ENCODE measurements at regions not wholly inside any gene's neighbourhood (a gene's known extent, or its start where the extent isn't known, plus 50 kb on each side); places are given as distances from the start of the nearest gene placed in this dataset.

- no peak for TF ChIP-seq EZH2 (IDR thresholded peaks at IDR 0.05; ENCODE audit: insufficient read depth, poor library complexity, severe bottlenecking)
- no peak for TF ChIP-seq EZH2phosphoT487 (IDR thresholded peaks at IDR 0.05; ENCODE audit: insufficient read depth, low read depth)
Measured at GRCh38 chrX:23103546-23103945, 103.8 kb downstream of the DDX53 start.

All from GM23248 (cell line).